Neural cell (in vitro differentiated cells): ENCODE measurements at regions not wholly inside any gene's neighbourhood (a gene's known extent, or its start where the extent isn't known, plus 50 kb on each side); places are given as distances from the start of the nearest gene placed in this dataset.
A peak's percentile ranks its signal among the peaks of the same experiment; 100 is the strongest.

Experiments
- EP300 ChIP-seq: fragments of 450-650 bp; conservative IDR thresholded peaks from 2 replicates; pipeline ENCODE4 v1.6.1; 2014; ENCODE audit warnings: antibody characterized with exemption, mild to moderate bottlenecking, moderate library complexity; ENCODE audit not compliant: poor library complexity, severe bottlenecking
- POLR2AphosphoS5 ChIP-seq: IDR thresholded peaks from 2 replicates; pipeline ENCODE4 v1.6.1; 2012
- RAD21 ChIP-seq: fragments of 450-650 bp; conservative IDR thresholded peaks from 2 replicates; pipeline ENCODE4 v1.6.1; 2014; ENCODE audit warnings: antibody characterized with exemption, mild to moderate bottlenecking, moderate library complexity
- SMC3 ChIP-seq: fragments of 450-650 bp; conservative IDR thresholded peaks from 2 replicates; pipeline ENCODE4 v1.6.1; 2014; ENCODE audit warnings: antibody characterized with exemption, mild to moderate bottlenecking, moderate library complexity; ENCODE audit not compliant: poor library complexity
- TF ChIP-seq, protein P1 (sequence below): fragments of 450-650 bp; IDR thresholded peaks from 2 replicates; pipeline ENCODE4 v1.5.1; 2014; ENCODE audit warnings: antibody characterized with exemption, mild to moderate bottlenecking, moderate library complexity; ENCODE audit not compliant: poor library complexity, severe bottlenecking
- TF ChIP-seq, protein P2 (sequence below): IDR thresholded peaks from 2 replicates; pipeline ENCODE4 v1.6.1; 2012; ENCODE audit warnings: borderline replicate concordance

DNA sequence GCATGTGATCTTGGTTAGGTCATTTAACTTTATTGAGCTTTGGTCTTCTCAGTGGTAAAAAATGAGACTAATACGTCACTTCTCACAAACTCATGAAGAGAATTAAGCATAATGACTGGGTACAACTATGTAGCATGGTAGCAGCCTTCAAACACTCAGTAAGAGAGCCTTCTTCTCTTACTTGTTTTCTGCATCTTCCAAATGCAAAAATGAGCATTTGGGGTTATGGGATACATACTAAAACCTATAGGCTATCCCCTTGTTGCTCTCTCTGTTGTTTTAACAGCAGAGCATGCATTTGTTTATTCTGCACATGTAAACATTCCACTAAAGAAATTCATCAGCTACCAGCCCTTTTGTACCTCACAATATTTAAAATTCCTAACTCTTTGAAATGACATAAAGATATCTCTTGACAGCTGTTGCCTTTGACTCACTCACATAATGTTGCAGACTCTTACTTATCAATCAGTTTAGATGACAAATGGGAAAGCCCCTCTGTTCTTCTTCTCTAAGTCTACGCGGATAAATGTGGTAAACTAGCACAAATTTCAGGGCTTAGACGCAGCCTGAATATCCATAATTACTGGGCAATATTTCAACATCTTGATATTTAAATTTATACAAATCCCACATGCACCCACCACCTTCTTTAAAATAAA lies 327.3 kb upstream of the SATB1 start:
- TF ChIP-seq, protein P1, sequence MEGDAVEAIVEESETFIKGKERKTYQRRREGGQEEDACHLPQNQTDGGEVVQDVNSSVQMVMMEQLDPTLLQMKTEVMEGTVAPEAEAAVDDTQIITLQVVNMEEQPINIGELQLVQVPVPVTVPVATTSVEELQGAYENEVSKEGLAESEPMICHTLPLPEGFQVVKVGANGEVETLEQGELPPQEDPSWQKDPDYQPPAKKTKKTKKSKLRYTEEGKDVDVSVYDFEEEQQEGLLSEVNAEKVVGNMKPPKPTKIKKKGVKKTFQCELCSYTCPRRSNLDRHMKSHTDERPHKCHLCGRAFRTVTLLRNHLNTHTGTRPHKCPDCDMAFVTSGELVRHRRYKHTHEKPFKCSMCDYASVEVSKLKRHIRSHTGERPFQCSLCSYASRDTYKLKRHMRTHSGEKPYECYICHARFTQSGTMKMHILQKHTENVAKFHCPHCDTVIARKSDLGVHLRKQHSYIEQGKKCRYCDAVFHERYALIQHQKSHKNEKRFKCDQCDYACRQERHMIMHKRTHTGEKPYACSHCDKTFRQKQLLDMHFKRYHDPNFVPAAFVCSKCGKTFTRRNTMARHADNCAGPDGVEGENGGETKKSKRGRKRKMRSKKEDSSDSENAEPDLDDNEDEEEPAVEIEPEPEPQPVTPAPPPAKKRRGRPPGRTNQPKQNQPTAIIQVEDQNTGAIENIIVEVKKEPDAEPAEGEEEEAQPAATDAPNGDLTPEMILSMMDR: no peak
- TF ChIP-seq SMC3 (no peak), POLR2AphosphoS5 (peak; percentile 63), RAD21 (no peak), EP300 (peak; percentile 86)
- TF ChIP-seq, protein P2, sequence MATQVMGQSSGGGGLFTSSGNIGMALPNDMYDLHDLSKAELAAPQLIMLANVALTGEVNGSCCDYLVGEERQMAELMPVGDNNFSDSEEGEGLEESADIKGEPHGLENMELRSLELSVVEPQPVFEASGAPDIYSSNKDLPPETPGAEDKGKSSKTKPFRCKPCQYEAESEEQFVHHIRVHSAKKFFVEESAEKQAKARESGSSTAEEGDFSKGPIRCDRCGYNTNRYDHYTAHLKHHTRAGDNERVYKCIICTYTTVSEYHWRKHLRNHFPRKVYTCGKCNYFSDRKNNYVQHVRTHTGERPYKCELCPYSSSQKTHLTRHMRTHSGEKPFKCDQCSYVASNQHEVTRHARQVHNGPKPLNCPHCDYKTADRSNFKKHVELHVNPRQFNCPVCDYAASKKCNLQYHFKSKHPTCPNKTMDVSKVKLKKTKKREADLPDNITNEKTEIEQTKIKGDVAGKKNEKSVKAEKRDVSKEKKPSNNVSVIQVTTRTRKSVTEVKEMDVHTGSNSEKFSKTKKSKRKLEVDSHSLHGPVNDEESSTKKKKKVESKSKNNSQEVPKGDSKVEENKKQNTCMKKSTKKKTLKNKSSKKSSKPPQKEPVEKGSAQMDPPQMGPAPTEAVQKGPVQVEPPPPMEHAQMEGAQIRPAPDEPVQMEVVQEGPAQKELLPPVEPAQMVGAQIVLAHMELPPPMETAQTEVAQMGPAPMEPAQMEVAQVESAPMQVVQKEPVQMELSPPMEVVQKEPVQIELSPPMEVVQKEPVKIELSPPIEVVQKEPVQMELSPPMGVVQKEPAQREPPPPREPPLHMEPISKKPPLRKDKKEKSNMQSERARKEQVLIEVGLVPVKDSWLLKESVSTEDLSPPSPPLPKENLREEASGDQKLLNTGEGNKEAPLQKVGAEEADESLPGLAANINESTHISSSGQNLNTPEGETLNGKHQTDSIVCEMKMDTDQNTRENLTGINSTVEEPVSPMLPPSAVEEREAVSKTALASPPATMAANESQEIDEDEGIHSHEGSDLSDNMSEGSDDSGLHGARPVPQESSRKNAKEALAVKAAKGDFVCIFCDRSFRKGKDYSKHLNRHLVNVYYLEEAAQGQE: no peak
